ENCODE measurements at regions not wholly inside any gene's neighbourhood (a gene's known extent, or its start where the extent isn't known, plus 50 kb on each side); places are given as distances from the start of the nearest gene placed in this dataset.

GRCh38 chr12:98291828-98292227 is 223.6 kb upstream of the TMPO start (continued):
- TF ChIP-seq ASH2L (IDR thresholded peaks at IDR 0.05; ENCODE audit: borderline replicate concordance, low read depth) (no peak), POLR2A (IDR thresholded peaks at IDR 0.05; ENCODE audit: low read depth, low read length) (no peak), ZBTB33 (IDR thresholded peaks at IDR 0.05) (no peak), E4F1 (IDR thresholded peaks at IDR 0.05; ENCODE audit: borderline replicate concordance, partially characterized antibody) (no peak), MEF2A (IDR thresholded peaks at IDR 0.05; ENCODE audit: insufficient read depth, low read depth, low read length) (no peak), JUND (IDR thresholded peaks at IDR 0.05; ENCODE audit: low read depth, low read length) (no peak), ZZZ3 (IDR thresholded peaks at IDR 0.05; ENCODE audit: control insufficient read depth, insufficient read length, low read depth) (no peak), BRCA1 (IDR thresholded peaks at IDR 0.05; ENCODE audit: low read depth, low read length) (no peak)
